Stimulated activated CD4-positive, alpha-beta T cell treated with anti-CD3 and anti-CD28 coated beads, Interleukin-12 subunit alpha, Interleukin-12 subunit beta, amount 100 ng/mL, for 48 hours (primary cell): ENCODE measurements at regions not wholly inside any gene's neighbourhood (a gene's known extent, or its start where the extent isn't known, plus 50 kb on each side); places are given as distances from the start of the nearest gene placed in this dataset.

ENCODE experiments used
- DNase-seq, 3 donors: peaks; one replicate each; pipeline ENCODE4 v3.0.0-alpha.2; 2020; ENCODE audit warnings: low read depth in 2 of 3, low spot score in 1 of 3

DNA sequence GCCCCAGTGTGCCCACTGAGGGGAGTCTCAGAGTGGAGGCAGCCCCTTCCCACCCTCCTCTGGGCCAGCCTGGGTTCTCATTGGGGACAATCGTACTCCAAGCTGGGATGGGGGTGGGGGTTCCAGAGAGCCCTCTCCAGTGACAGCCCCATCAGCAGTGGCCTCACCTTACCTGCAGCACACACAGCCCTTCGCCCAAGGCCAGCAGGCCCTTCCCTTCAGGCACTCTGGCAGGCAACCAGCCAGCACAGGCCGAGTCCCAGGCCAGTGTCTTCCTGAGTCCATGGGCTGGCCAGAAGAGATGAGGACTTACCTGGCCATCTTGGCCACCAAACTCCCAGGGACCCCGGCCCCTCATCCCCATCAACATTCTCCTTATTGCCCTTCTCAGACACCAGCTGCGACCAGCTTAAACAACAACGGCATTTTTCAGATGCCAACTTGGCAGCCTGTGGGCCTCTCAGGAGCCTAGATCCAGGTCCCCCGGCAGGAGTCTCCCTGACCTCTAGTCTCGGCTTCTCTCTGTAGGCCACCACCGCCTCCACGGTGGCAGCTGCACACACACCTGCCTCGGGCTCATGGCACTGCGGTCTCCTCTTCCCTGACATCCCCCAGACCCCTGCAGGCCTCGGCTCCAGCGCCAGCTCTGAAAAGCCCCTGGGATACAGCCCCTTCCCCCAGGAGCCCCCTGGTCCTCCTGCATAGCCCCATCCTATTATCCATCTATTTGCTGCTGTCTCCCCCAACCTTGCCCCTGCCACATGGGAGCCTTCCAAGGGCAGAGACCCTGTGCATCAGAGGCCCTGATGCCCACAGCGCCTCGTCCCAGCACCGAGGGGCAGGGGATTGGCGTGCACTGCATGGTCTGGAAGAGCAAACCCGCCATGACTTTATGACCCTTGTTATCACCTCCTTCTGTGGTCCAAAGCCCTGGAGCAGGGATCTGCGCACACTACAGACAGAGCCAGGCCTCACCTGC, 111.2 kb upstream of the FGF3 start:
- no peak for DNase-seq

DNA sequence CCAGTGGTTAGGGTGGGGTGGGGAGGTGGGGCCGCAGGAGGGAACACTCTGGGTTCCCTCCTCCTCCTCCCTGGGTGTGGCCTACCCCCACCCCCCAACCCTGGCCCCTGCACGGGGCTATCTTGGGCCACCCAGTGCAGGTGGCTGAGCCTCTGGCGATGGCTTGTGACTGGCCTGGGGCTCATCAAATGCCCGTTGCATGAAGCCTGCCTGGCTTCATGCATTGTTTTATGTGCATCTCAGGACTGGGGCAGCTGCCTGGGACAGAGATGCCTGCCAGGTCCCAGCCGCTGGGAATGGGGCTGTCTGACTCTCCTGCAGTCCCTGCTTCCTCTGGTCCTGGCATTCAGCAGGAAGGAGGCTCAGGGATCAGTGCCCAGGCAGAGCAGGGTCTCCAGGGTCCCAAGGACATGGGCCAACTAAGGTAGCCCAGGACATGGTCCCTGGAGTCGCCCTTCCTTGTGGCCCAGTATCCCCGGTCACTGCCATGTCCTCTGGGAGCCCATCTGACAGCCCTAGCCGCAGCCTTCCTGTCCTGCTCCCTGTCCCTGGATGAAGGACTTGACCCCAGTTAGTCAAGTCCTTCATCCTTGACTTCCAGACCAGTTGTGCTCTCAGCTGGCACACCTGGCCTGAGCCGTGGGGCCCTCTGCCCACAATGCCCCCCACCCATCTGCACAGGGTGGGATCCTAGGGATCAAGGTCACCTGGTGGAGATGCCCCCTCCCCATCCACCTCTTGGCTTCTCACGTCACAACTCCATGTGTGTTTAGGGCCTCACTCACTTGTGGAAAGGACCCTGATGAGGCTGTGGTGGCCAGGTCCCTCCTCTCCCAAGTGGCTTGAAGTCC, 112.1 kb upstream of the FGF3 start:
- no peak for DNase-seq

DNA sequence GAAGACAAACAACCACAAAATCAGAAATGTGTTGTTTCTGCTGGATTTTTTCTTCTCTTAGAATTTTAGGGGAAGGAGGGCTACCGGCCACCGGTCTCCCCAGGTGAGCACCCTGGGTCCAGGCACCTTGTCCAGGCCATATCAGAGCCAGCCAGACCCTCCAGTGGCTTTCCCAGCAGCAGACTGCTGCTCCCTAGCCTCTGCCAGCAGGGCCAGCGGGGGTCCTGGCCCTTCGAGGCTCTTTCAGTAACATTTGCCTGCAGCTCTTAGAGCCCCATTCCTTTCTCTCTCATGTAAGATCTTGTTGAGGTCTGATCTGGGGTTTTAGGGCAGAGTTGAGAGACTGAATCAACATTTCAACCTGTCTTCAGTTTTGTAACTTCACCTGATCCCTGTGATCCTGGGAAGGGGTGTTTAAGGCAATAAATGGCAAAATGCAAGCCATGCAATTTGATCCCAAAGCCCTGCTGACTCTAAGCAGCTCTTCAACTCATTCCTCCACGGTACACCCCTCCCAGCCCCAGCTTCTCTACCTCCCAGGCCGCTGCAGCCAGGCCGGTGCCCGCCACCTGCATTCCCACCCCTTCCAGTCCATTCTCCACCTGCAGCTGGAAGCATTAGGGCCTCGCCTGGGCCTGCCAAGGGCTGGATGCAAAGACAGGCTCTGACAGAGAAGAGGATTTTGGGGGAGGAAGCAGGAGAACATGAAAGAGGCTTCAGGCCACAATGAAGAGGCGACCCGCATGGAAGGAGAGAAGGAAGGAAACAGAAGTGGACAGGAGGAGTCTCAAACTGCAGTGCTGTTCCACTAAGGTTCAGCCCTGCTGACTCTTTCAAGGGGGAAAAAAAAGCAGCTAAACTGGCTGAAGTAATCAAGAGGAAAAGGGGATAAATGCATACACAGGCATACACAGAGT, 113.0 kb upstream of the FGF3 start:
- DNase-seq = no peak

DNA sequence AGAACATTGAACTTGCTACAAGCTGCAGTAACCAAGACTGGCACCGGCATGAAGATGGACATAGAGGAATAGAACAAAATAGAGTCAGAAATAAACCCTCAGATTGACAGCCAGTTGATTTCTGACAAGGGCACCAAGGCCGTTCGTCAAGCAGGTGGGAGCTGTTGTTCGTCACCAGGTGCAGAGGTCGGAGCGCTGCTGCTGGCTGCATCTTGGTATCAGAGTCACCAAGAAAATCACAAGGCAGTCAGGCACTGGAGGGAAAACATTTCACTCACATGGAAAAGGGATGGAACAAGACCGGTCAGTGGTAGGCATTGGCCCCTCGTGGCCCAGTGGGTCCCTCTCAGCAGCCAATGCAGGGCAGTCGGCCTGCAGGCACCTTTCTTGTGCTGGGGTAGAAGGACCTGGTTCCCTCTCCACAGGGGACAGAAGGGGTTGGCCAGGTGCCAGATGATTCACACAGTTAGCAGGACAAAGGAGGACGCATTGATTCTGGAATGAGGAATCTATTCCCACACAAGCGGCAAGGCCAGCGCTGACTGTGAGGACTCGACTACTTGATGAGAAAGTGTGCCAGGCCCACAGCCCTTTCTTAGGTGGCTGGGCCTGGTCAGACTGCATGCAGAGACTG, 115.8 kb upstream of the FGF3 start:
- DNase-seq = no peak

DNA sequence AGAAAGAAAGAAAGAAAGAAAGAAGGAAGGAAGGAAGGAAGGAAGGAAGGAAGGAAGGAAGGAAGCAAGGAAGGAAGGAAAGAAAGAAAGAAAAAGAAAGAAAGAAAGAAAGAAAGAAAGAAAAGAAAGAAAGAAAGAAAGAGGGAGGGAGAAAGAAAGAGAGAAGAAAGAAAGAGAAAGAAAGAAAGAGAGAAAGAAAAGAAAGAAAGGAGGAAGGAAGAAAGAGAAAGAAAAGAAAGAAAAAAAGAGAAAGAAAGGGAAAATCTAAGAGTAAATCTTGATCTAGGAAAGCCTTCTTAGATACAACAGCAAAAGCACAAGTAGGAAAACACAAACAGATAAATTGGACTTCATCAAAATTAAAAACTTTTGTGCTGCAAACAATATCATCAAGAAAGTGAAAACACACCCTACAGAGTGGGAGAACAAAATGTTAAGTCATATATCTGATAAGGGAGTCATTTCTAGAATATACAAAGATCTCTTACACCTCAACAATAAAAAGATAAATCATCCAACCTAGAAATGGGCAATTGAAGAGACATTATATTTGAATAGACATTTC, 116.8 kb upstream of the FGF3 start:
- no peak for DNase-seq

DNA sequence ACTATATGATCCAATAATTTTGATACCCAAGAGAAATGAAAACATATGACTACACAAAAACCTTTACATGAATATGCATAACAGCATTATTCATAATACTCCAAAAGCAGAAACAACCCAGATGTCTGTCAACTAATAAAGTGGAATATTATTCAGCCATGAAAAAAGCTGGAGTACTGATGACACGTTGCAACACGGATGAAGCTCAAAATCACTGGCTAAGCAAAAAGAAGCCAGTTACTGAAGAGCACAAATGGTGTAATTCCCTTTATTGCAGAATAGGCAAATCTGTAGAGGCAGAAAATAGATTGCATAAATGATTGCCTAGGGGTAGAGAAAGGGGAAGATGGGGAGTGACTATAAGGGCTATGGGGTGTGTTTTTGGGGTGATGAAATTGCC, 117.6 kb upstream of the FGF3 start:
- DNase-seq = no peak

DNA sequence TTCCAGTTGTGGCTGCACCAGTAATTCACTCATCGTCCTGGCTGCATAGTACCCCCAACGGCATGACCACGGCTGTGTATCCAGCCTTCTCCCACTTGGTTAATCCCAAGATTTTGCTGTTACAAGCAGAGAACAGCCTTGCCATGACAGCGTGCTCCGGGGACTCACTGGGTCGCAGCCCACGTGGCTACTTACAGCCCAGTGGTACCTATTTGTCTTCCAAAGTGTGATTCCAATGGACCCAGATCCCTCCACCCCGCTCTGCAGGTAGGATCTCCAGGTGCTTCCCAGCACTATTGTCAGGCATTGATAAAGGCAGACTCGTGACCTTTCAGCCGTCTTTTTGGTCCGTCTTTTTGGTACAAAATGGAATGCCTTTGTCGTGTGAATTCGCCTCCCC, 119.0 kb upstream of the FGF3 start:
- DNase-seq = no peak

DNA sequence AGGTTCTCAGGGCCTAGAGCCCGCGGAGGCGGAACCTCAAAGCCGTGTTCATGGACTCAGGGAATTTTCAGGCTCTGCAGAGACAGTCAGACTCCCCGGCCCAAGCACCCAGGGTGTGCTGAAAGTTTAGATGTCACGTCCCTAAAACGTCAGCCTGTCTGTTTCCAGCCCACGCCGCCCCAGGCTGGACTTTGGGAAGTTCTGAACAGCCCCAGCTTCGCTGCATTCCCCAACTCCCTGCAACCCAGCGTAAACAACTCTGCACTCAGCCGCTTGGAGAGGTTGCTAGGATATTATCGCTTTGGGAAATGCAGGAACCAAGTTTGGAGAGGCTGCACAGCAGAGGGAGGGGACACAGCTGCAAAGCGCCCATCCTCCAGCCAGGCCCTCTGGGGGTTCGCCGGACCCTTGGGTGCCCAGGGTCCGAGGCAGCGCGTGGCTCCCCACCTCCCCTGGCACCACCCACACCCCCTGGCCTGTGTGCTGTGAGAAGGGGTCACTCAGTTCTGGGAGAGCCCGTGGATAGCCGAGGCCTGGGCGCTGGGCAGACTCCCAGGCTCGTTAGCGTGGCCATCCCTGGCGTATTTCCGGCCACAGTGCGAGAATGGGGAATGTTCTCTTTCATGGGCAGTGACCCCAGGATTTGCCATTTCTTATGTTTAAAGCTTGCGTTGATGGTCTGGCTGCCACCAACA, 120.5 kb upstream of the FGF3 start:
- no peak for DNase-seq

DNA sequence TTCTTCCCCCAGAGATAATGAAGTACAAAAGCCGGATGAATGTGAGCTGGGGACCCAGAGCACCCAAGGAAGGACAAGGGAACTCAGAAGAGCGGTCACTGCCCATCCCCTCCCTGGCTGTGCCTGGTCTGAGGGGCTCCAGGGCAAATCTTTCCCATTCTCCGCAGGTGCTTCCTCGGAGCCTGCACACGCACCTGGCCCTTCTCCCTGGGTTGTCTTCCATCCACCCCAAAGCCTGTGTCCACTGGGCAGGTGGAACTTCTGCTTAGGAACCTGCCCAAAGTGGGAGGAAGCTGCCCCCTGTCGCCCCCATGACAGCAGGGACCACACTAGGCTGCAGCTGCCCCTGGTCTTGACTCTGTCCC, 121.0 kb upstream of the FGF3 start:
- DNase-seq = no peak

DNA sequence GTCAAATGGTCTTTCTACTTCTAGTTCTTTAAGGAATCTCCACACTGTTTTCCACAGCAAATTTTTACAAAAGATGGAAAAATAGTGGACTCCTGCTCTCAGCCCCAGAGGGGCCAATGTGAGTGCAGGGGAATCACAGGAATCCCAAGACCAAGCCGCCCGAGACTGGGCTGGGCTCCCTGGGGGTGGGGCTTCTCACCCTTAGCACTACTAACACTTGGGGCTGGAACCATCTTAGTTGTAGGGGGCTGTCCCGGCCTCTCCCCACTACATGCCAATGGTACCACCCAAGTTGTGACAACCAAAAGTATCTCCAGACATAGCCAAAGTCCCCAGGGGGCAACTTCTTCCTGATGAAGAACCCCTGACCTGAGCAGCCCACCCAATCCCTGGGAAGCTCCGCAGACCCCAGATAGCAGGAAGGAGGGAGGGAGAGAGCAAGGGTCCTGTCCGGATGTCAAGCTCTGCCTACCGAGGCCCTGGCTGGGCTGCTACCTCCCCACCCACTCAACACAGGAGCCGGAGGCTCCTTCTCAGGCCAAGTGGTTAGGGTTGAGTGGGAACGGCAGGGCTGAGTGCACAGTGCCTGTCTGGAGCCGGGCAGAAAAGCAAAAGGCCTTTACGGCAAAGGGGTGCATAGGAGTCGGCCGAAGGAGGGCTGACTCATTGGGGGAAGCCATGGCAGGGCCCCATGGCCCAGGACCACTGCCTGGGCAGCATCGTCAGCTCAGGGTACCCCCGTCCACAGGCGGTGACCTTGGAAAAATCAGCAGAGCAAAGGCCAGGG, 122.5 kb upstream of the FGF3 start:
- no peak for DNase-seq

DNA sequence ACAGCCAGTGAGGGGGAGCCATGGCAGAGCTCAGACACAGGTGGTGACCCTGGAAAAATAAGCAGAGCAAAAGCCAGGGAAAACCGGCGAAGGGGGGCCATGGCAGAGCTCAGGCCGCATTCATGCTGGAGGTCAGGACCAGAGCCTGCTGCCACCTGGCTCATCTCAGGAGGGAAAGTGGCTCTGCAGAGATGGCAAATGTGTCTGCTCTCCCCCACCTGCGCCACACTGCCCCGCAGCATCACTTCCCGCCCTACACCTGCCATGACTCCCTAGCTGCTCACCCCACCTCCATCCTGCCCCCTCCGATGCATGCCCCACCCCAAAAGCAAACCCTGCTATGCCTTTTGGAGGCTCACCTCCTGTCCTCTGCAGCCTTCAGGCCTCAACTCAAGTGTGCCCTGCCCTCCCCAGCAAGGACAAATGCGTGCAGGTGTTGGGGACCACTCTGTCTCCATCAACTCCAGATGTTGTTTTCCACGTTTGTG, 123.2 kb upstream of the FGF3 start:
- no peak for DNase-seq

DNA sequence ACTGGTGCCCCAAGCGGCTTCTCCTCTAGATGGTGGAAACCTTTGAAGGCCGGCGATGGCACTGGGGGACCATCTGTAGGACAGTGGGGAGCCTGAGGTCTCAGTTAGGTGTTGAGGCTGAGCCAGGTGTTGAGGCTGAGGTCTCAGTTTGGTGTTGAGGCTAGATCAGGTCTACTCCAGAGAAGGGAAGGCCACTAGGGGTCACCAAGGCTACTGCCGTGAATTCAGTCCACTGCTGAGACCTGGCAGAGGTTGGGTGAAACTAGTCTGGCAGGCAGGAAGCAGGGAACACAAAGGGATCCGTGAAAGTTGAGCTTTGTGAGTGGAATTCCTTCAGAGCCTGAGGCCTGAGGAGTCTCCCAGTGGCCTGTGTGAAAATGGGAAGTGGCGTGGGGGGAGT, 123.8 kb upstream of the FGF3 start:
- no peak for DNase-seq

DNA sequence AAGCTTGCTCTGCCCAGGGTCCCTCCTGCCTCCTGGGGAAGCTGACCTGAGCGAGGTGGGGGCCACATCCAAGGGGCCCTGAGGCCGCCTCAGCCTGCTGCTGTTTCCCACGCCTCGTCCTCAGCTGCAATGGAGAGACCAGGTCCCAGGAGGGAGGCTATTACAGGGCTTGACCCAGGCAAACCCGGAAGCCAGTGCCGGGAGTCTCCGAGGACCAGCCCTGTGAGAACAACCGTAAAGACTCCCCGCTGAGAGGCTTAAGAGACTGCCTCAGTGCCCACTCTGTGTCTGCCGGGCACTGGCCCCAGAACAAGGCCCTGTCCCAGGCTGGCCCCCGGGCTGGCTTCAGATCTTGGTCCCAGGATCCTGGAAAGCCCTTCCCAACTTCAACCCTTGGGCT, 124.3 kb upstream of the FGF3 start:
- DNase-seq = no peak

DNA sequence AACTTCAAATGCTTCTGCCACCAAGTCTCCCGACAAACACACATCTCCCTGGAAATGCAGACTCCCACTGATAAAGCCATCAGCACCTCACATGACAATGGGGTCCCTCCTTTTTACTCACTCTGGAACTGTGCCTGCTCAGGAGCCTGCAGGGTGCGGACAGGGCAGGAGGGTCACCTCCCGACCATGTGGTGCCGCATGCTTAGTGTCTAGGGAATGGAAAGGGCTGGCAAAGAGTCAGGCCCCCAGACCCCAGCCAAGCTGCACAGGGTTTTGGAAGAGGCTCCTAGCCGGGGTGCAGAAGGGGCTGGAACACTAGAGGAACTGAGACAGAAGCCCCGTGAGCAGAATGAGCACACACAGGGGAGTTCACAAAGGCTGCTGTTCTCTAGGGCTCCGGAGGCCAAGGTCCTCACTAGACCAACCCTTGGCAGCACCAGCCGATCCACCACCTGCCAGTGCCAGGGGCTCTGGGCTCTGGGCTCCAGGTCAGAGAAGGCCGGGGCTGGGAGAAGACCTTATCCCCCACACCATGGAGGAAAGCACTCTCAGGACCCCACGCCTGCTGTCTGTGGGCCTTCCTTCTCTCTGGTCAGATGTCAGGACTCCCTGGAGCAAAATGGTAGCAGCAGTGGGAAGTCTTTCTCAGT, 125.1 kb upstream of the FGF3 start:
- DNase-seq = no peak

DNA sequence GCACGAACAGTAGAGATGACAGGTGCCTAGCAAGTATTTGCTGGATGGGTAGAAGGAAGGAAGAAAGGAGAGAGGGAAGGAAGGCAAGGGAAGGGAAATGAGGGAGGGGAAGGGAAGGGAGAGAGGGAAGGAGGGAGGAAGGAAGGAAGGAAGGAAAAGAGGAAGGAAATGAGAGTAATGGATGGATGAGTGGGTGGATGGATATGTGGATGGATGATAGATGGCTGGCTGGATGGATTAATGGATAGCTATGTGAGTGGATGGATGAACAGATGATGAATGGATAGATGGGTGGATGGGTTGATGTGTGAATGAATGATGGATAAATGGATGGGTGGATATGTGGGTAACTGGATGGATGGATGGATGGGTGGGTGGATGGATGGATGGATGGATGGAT, 125.9 kb upstream of the FGF3 start:
- no peak for DNase-seq

DNA sequence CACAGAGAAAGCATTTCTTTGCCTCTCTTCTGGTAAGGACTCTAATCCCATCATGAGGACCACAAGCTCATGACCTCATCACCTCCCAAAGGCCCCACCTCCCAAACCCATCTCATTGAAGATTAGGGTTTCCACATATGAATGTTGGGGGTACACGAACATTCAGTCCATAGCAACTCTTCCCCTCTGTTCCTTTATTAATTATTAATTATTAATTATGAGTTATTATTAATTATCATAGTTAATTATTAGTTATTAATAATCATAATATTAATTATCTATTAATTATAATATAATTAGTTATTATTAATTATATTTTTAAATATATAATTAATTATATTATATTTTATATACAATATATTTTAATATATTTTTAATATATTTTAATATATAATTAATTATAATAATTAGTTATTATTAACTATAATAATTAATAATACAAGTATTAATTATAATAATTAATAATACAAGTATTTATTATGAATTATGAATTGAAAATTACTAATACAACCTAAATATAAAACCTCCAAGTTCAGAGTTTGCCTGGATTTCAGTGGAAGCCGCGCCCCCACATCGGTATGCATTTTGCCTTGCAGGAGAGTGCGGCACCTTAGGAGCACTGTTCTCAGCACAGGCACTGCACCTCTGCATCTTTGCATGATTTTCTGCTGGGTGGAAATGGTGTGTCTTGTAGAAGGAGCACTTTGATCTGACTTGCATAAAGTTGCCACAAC, 128.0 kb upstream of the FGF3 start:
- DNase-seq = no peak

DNA sequence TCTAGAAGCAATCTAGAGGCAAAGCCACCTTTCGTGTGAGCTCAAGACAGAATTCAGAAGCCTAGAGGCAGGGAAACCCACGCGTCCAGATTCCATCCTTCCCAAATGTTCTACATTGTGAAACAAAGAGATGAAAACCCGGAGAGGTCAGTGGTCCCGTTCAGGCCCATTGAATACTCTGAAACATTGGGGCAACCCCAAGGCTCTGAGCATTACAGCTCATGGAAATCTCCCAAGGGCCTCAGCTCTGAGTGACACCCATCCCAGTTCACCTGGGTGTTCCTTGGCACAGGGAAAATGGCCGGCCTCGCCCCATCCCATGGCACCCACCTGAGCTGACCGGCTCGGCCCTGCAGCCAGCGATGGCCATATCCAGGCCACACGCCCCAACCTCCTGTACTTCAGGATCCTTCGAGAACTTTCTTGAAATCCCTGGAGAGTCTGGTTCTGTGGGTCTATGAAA, 128.6 kb upstream of the FGF3 start:
- DNase-seq = no peak
